ENCODE measurements at regions not wholly inside any gene's neighbourhood (a gene's known extent, or its start where the extent isn't known, plus 50 kb on each side); places are given as distances from the start of the nearest gene placed in this dataset.

GRCh38 chr15:96625256-96625655 is 294.8 kb downstream of the NR2F2 start:
- TF ChIP-seq EZH2phosphoT487 (IDR thresholded peaks at IDR 0.05; ENCODE audit: insufficient read depth, low read depth) (no peak), EZH2 (IDR thresholded peaks at IDR 0.05; ENCODE audit: insufficient read depth, poor library complexity, severe bottlenecking) (no peak)

Measured in GM23248 (cell line).